Ishikawa (cell line): ENCODE measurements at regions not wholly inside any gene's neighbourhood (a gene's known extent, or its start where the extent isn't known, plus 50 kb on each side); places are given as distances from the start of the nearest gene placed in this dataset.

Source experiments
- CEBPB ChIP-seq: IDR thresholded peaks from 2 replicates; pipeline ENCODE4 v1.6.1; 2012
- CREB1 ChIP-seq: IDR thresholded peaks from 2 replicates; pipeline ENCODE4 v1.6.1; 2012; ENCODE audit warnings: low read depth
- EGR1 ChIP-seq: IDR thresholded peaks from 2 replicates; pipeline ENCODE4 v1.6.1; 2012
- EP300 ChIP-seq: IDR thresholded peaks from 2 replicates; pipeline ENCODE4 v1.6.1; 2012; ENCODE audit warnings: borderline replicate concordance
- FOXM1 ChIP-seq: IDR thresholded peaks from 2 replicates; pipeline ENCODE4 v1.6.1; 2012; ENCODE audit warnings: low read depth, borderline replicate concordance
- MAX ChIP-seq: IDR thresholded peaks from 2 replicates; pipeline ENCODE4 v1.6.1; 2012
- NFIC ChIP-seq: IDR thresholded peaks from 2 replicates; pipeline ENCODE4 v1.6.1; 2012
- RAD21 ChIP-seq: IDR thresholded peaks from 2 replicates; pipeline ENCODE4 v1.6.1; 2012; ENCODE audit warnings: low read depth
- REST ChIP-seq: IDR thresholded peaks from 2 replicates; pipeline ENCODE4 v1.6.1; 2012; ENCODE audit warnings: low read depth, mild to moderate bottlenecking
- TAF1 ChIP-seq: IDR thresholded peaks from 2 replicates; pipeline ENCODE4 v1.6.1; 2012; ENCODE audit warnings: low read depth, mild to moderate bottlenecking
- TCF12 ChIP-seq: IDR thresholded peaks from 2 replicates; pipeline ENCODE4 v1.6.1; 2012; ENCODE audit warnings: low read depth
- TEAD4 ChIP-seq: IDR thresholded peaks from 2 replicates; pipeline ENCODE4 v1.6.1; 2012
- USF1 ChIP-seq: IDR thresholded peaks from 2 replicates; pipeline ENCODE4 v1.6.1; 2012
- YY1 ChIP-seq: IDR thresholded peaks from 2 replicates; pipeline ENCODE4 v1.6.1; 2012; ENCODE audit warnings: low read depth
- ZBTB7A ChIP-seq: IDR thresholded peaks from 2 replicates; pipeline ENCODE4 v1.6.1; 2012; ENCODE audit warnings: low read depth

GRCh38 chr18:38427234-38427633, 861.6 kb upstream of the CELF4 start:
- no peak for TF ChIP-seq ZBTB7A

- TF ChIP-seq CREB1 (no peak), TAF1 (no peak), REST (no peak), MAX (no peak), RAD21 (no peak), EP300 (no peak), YY1 (no peak), ZBTB7A (no peak), TEAD4 (no peak), EGR1 (no peak), TCF12 (no peak), CEBPB (no peak), FOXM1 (no peak)
Measured at GRCh38 chr18:38421872-38422615, 856.4 kb upstream of the CELF4 start.

GRCh38 chr18:38421021-38421420, 855.4 kb upstream of the CELF4 start:
- no peak for TF ChIP-seq CREB1
- TF ChIP-seq FOXM1 = no peak
- no peak for TF ChIP-seq ZBTB7A
- no peak for TF ChIP-seq TAF1
- TF ChIP-seq EGR1 = no peak
- no peak for TF ChIP-seq YY1
- TF ChIP-seq CEBPB = no peak
- no peak for TF ChIP-seq RAD21
- no peak for TF ChIP-seq USF1
- TF ChIP-seq REST = no peak
- TF ChIP-seq NFIC = no peak
- no peak for TF ChIP-seq TCF12
- no peak for TF ChIP-seq EP300
- no peak for TF ChIP-seq MAX

GRCh38 chr18:38420611-38421010, 855.0 kb upstream of the CELF4 start:
- TF ChIP-seq CEBPB (no peak), EGR1 (no peak), NFIC (no peak), ZBTB7A (no peak), REST (no peak), YY1 (no peak), EP300 (no peak), TCF12 (no peak), FOXM1 (no peak), TAF1 (no peak), TEAD4 (no peak), RAD21 (no peak), MAX (no peak), CREB1 (no peak)

GRCh38 chr18:38415811-38416210, 850.2 kb upstream of the CELF4 start:
- no peak for TF ChIP-seq REST
